ENCODE measurements at regions not wholly inside any gene's neighbourhood (a gene's known extent, or its start where the extent isn't known, plus 50 kb on each side); places are given as distances from the start of the nearest gene placed in this dataset.
"Not testable (repeated sequence)": the region's sequence is repeated elsewhere in the genome, so short reads cannot be mapped to it uniquely, and the experiment has no call there.

- DNase-seq (ENCODE audit: low read depth, low spot score): no peak
Observed at GRCh38 chr9:89670801-89671434, 66.1 kb downstream of the GADD45G start.

GRCh38 chr9:89674667-89675057, 69.8 kb downstream of the GADD45G start:
- no peak for DNase-seq (ENCODE audit: low read depth, low spot score)

GRCh38 chr9:89675058-89675742, 70.4 kb downstream of the GADD45G start:
- no peak for DNase-seq (ENCODE audit: low read depth, low spot score)

GRCh38 chr9:89676281-89676680, 71.5 kb downstream of the GADD45G start:
- DNase-seq (ENCODE audit: low read depth, low spot score): no peak

- DNase-seq (ENCODE audit: low read depth, low spot score): no peak
Observed at GRCh38 chr9:89677702-89678395, 73.0 kb downstream of the GADD45G start.

- DNase-seq (ENCODE audit: low read depth, low spot score): no peak
Observed at GRCh38 chr9:89678396-89679015, 73.7 kb downstream of the GADD45G start.

- no peak for DNase-seq (ENCODE audit: low read depth, low spot score)
Observed at GRCh38 chr9:89679016-89679415, 74.2 kb downstream of the GADD45G start.

GRCh38 chr9:89679581-89679980, 74.8 kb downstream of the GADD45G start:
- DNase-seq (ENCODE audit: low read depth, low spot score): no peak

- DNase-seq (ENCODE audit: low read depth, low spot score): no peak
Observed at GRCh38 chr9:89680547-89681467, 76.0 kb downstream of the GADD45G start.

- DNase-seq (ENCODE audit: low read depth, low spot score): not testable (repeated sequence)
Observed at GRCh38 chr9:89681468-89681859, 76.7 kb downstream of the GADD45G start.

- DNase-seq (ENCODE audit: low read depth, low spot score): no peak
Observed at GRCh38 chr9:89683626-89684025, 78.8 kb downstream of the GADD45G start.

GRCh38 chr9:89684218-89684617, 79.4 kb downstream of the GADD45G start:
- no peak for DNase-seq (ENCODE audit: low read depth, low spot score)

- no peak for DNase-seq (ENCODE audit: low read depth, low spot score)
Observed at GRCh38 chr9:89684912-89685636, 80.3 kb downstream of the GADD45G start.

GRCh38 chr9:89685698-89686097, 80.9 kb downstream of the GADD45G start:
- DNase-seq (ENCODE audit: low read depth, low spot score): no peak

GRCh38 chr9:89686126-89686525, 81.3 kb downstream of the GADD45G start:
- DNase-seq (ENCODE audit: low read depth, low spot score): no peak

GRCh38 chr9:89686621-89687020, 81.8 kb downstream of the GADD45G start:
- no peak for DNase-seq (ENCODE audit: low read depth, low spot score)

- DNase-seq (ENCODE audit: low read depth, low spot score): no peak
Observed at GRCh38 chr9:89687188-89687587, 82.4 kb downstream of the GADD45G start.

GRCh38 chr9:89687848-89688247, 83.0 kb downstream of the GADD45G start:
- no peak for DNase-seq (ENCODE audit: low read depth, low spot score)

- not testable (repeated sequence) for DNase-seq (ENCODE audit: low read depth, low spot score)
Observed at GRCh38 chr9:89689321-89689720, 84.5 kb downstream of the GADD45G start.

- DNase-seq (ENCODE audit: low read depth, low spot score): no peak
Observed at GRCh38 chr9:89690334-89690912, 85.6 kb downstream of the GADD45G start.
